Loucy (cell line): ENCODE measurements at regions not wholly inside any gene's neighbourhood (a gene's known extent, or its start where the extent isn't known, plus 50 kb on each side); places are given as distances from the start of the nearest gene placed in this dataset.

Source experiments
- EZH2phosphoT487 ChIP-seq: fragments of 200-600 bp; IDR thresholded peaks from 2 replicates; pipeline ENCODE4 v1.6.1; 2018; ENCODE audit warnings: antibody characterized with exemption, mild to moderate bottlenecking, moderate library complexity, borderline replicate concordance
- TF ChIP-seq, protein P1 (sequence below): fragments of 200-600 bp; sonication (generic); conservative IDR thresholded peaks from 2 replicates; pipeline ENCODE4 v1.5.1; 2014; ENCODE audit warnings: mild to moderate bottlenecking, antibody characterized with exemption, low read length

DNA sequence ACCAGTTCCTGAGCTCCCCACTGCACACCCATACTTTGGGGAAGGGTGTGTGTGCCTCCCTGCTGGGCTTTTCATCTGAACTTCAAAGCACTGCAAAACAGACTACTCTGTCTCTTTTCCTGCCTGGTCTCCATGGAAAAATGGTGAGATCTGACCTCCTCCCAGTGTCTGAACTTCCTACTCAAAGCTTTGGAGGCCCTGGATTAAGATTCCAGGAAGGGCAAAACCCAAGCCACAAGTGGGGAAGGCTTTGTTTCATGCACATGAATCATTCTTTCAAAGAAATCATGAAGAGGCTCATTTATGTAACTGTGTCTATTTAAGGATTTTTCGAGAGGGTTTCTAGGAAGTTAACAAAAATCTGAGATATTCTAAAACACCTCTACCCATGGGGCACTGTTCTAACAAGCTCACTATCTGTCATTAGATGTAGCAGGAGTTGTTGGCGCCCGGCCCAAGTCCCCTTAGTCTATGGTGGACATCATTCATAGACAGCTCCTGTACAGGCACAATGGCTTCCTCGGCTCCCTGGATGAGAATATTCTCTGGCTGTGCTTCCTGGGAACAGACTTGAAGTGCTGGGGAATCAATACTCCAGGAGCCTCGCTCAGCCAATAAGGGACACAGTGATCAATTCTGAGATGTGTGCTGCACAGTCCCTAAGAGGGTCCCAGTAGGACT lies 224.0 kb downstream of the KTN1 start:
- TF ChIP-seq, protein P1, sequence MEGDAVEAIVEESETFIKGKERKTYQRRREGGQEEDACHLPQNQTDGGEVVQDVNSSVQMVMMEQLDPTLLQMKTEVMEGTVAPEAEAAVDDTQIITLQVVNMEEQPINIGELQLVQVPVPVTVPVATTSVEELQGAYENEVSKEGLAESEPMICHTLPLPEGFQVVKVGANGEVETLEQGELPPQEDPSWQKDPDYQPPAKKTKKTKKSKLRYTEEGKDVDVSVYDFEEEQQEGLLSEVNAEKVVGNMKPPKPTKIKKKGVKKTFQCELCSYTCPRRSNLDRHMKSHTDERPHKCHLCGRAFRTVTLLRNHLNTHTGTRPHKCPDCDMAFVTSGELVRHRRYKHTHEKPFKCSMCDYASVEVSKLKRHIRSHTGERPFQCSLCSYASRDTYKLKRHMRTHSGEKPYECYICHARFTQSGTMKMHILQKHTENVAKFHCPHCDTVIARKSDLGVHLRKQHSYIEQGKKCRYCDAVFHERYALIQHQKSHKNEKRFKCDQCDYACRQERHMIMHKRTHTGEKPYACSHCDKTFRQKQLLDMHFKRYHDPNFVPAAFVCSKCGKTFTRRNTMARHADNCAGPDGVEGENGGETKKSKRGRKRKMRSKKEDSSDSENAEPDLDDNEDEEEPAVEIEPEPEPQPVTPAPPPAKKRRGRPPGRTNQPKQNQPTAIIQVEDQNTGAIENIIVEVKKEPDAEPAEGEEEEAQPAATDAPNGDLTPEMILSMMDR = no peak
- TF ChIP-seq EZH2phosphoT487 = no peak
